Liver (tissue), 8 donors: ENCODE measurements at regions not wholly inside any gene's neighbourhood (a gene's known extent, or its start where the extent isn't known, plus 50 kb on each side); places are given as distances from the start of the nearest gene placed in this dataset.

Experiments used
- DNase-seq: peaks from one replicate; pipeline ENCODE4 v3.0.0-alpha.2; 2017; ENCODE audit warnings: low spot score
- H3K27ac ChIP-seq, 2 donors: one replicate each; pipeline ENCODE4 v1.7.0; 2013; ENCODE audit warnings: inconsistent platforms in 2 of 2, low read length in 2 of 2, control low read depth in 1 of 2, low read depth in 1 of 2, mild to moderate bottlenecking in 1 of 2
- H3K27me3 ChIP-seq, 4 donors: one replicate each; pipeline versions ENCODE4 v1.6.1 to v1.7.0; 2013; ENCODE audit warnings: low read length in 3 of 4, inconsistent platforms in 1 of 4, mild to moderate bottlenecking in 1 of 4, moderate library complexity in 1 of 4; ENCODE audit not compliant: control insufficient read depth in 4 of 4, insufficient read depth in 4 of 4
- H3K36me3 ChIP-seq, 4 donors: one replicate each; pipeline versions ENCODE4 v1.6.1 to v1.7.0; 2013; ENCODE audit warnings: low read length in 3 of 4, mild to moderate bottlenecking in 3 of 4, low read depth in 1 of 4, moderate library complexity in 1 of 4; ENCODE audit not compliant: control insufficient read depth in 4 of 4, insufficient read depth in 3 of 4
- H3K4me1 ChIP-seq, 4 donors: one replicate each; pipeline versions ENCODE4 v1.6.1 to v1.7.0; 2013; ENCODE audit warnings: low read length in 3 of 4, mild to moderate bottlenecking in 3 of 4, moderate library complexity in 1 of 4; ENCODE audit not compliant: control insufficient read depth in 4 of 4, insufficient read depth in 4 of 4
- H3K4me3 ChIP-seq, 3 donors: one replicate each; pipeline versions ENCODE4 v1.6.1 to v1.7.0; 2013; ENCODE audit warnings: low read length in 3 of 3, control low read depth in 1 of 3, low read depth in 1 of 3, mild to moderate bottlenecking in 1 of 3
- H3K9ac ChIP-seq, 2 donors: one replicate each; pipeline ENCODE4 v1.7.0; 2013; ENCODE audit warnings: low read length in 2 of 2, mild to moderate bottlenecking in 2 of 2, moderate library complexity in 2 of 2, control low read depth in 1 of 2, low read depth in 1 of 2
- H3K9me3 ChIP-seq, 4 donors: one replicate each; pipeline versions ENCODE4 v1.6.1 to v1.7.0; 2013; ENCODE audit warnings: low read length in 3 of 4; ENCODE audit not compliant: control insufficient read depth in 4 of 4
- ATF3 ChIP-seq: IDR thresholded peaks from 2 replicates; pipeline ENCODE4 v1.6.1; 2016; ENCODE audit warnings: antibody characterized with exemption
- CTCF ChIP-seq: fragments of 150-350 bp; IDR thresholded peaks from 2 replicates; pipeline ENCODE4 v1.5.1; 2017; ENCODE audit warnings: improper control_type of control experiment, low read depth, low read length; ENCODE audit not compliant: missing input control
- EGR1 ChIP-seq, 2 donors: IDR thresholded peaks; 2 replicates each; pipeline ENCODE4 v1.6.1; 2016 to 2018; ENCODE audit warnings: antibody characterized with exemption in 2 of 2, low read depth in 2 of 2
- FOXA1 ChIP-seq: IDR thresholded peaks from 2 replicates; pipeline ENCODE4 v1.6.1; 2016; ENCODE audit warnings: antibody characterized with exemption
- FOXA2 ChIP-seq: IDR thresholded peaks from 2 replicates; pipeline ENCODE4 v1.6.1; 2016; ENCODE audit warnings: antibody characterized with exemption
- GABPA ChIP-seq, 2 donors: IDR thresholded peaks in 1 of 2; conservative IDR thresholded peaks in 1 of 2; 2 replicates each; pipeline ENCODE4 v1.6.1; 2016; ENCODE audit warnings: antibody characterized with exemption in 2 of 2, mild to moderate bottlenecking in 1 of 2, moderate library complexity in 1 of 2
- HNF4A ChIP-seq, 2 donors: conservative IDR thresholded peaks; 2 replicates each; pipeline ENCODE4 v1.6.1; 2016; ENCODE audit warnings: antibody characterized with exemption in 2 of 2, mild to moderate bottlenecking in 2 of 2
- HNF4G ChIP-seq: IDR thresholded peaks from 2 replicates; pipeline ENCODE4 v1.6.1; 2016; ENCODE audit warnings: antibody characterized with exemption
- JUND ChIP-seq, 2 donors: IDR thresholded peaks; 2 replicates each; pipeline ENCODE4 v1.6.1; 2016; ENCODE audit warnings: antibody characterized with exemption in 2 of 2
- NR2F2 ChIP-seq: IDR thresholded peaks from 2 replicates; pipeline ENCODE4 v1.6.1; 2016; ENCODE audit warnings: antibody characterized with exemption
- RAD21 ChIP-seq, 2 donors: IDR thresholded peaks; 2 replicates each; pipeline ENCODE4 v1.6.1; 2016; ENCODE audit warnings: antibody characterized with exemption in 2 of 2, mild to moderate bottlenecking in 2 of 2
- REST ChIP-seq: IDR thresholded peaks from 2 replicates; pipeline ENCODE4 v1.6.1; 2016; ENCODE audit warnings: antibody characterized with exemption, mild to moderate bottlenecking
- SP1 ChIP-seq: IDR thresholded peaks from 2 replicates; pipeline ENCODE4 v1.6.1; 2018; ENCODE audit warnings: antibody characterized with exemption, mild to moderate bottlenecking
- YY1 ChIP-seq: IDR thresholded peaks from 2 replicates; pipeline ENCODE4 v1.6.1; 2016; ENCODE audit warnings: antibody characterized with exemption, mild to moderate bottlenecking
- ZBTB33 ChIP-seq: IDR thresholded peaks from 2 replicates; pipeline ENCODE4 v1.6.1; 2016; ENCODE audit warnings: antibody characterized with exemption
- WGBS: extraction: QIAGEN DNeasy Blood & Tissue Kit; methylation state at CpG from one replicate; pipeline ENCODE4 v1.1.7; 2013; 5-methylcytosine and 5-hydroxymethylcytosine counted together
- donor health status: healthy.
- donor health status: healthy.
- donor health status: healthy.
- donor health status: healthy.
- donor health status: healthy.

- TF ChIP-seq CTCF: no peak
- TF ChIP-seq EGR1 (IDR thresholded peaks at IDR 0.05; ENCODE audit: low read depth in 2 of 2): no peak
These were observed 128.5 kb upstream of the DIPK2B start (continued) for GRCh38 chrX:45329217-45329616.

- DNase-seq: no peak
- 79% methylated on average over 3 of the region's 3 CpGs for WGBS
- Histone ChIP-seq H3K9me3 (no peaks in the 10 kb centered on the region), H3K27me3 (peaks cover 0 to 9% (median 0%) of the 10 kb centered on the region in 4 donors), H3K9ac (no peak overlapping the region), H3K27ac (no peak overlapping the region), H3K4me3 (no peak overlapping the region), H3K36me3 (no peaks in the 10 kb centered on the region), H3K4me1 (no peaks in the 10 kb centered on the region)
- TF ChIP-seq HNF4G (no peak), HNF4A (conservative IDR thresholded peaks at IDR 0.05) (no peak), EGR1 (IDR thresholded peaks at IDR 0.05; ENCODE audit: low read depth in 2 of 2) (no peak), YY1 (no peak), GABPA (IDR thresholded peaks at IDR 0.05 in 1 of 2, conservative IDR thresholded peaks at IDR 0.05 in 1 of 2) (no peak), CTCF (no peak), REST (no peak), RAD21 (IDR thresholded peaks at IDR 0.05) (no peak), FOXA1 (no peak), FOXA2 (no peak), JUND (IDR thresholded peaks at IDR 0.05) (no peak), NR2F2 (no peak), ATF3 (no peak)
These were observed 124.3 kb upstream of the DIPK2B start for GRCh38 chrX:45324941-45325340.

GRCh38 chrX:45323387-45323786, 122.7 kb upstream of the DIPK2B start:
- no peaks in the 10 kb centered on the region for H3K36me3 ChIP-seq
- no peak overlapping the region for H3K9ac ChIP-seq
- WGBS: 93% methylated on average over 3 of the region's 3 CpGs
- no peak for TF ChIP-seq SP1
- no peak for TF ChIP-seq JUND (IDR thresholded peaks at IDR 0.05)
- no peak for TF ChIP-seq HNF4G
- TF ChIP-seq ATF3: no peak
- no peak for TF ChIP-seq ZBTB33
- H3K4me3 ChIP-seq: no peak overlapping the region
- peaks cover 0 to 8% (median 0%) of the 10 kb centered on the region in 4 donors for H3K27me3 ChIP-seq
- DNase-seq: no peak
- no peak overlapping the region for H3K27ac ChIP-seq
- H3K4me1 ChIP-seq: no peaks in the 10 kb centered on the region
- no peaks in the 10 kb centered on the region for H3K9me3 ChIP-seq
